ENCODE measurements at regions not wholly inside any gene's neighbourhood (a gene's known extent, or its start where the extent isn't known, plus 50 kb on each side); places are given as distances from the start of the nearest gene placed in this dataset.

- no peaks in the 10 kb centered on the region for H3K27me3 ChIP-seq (ENCODE audit: control insufficient read depth in 3 of 3, insufficient read depth in 3 of 3, low read length in 2 of 3)
- no peaks in the 10 kb centered on the region for H3K36me3 ChIP-seq (ENCODE audit: control insufficient read depth in 4 of 4, insufficient read depth in 4 of 4, low read length in 4 of 4)
- ATAC-seq (ENCODE audit: insufficient read depth, low FRiP score), result no peak
- no peaks in the 10 kb centered on the region for H3K4me1 ChIP-seq (ENCODE audit: control insufficient read depth in 5 of 5, insufficient read depth in 5 of 5, low read length in 5 of 5)
- no peak overlapping the region for H3K9ac ChIP-seq (ENCODE audit: insufficient read depth in 1 of 2, low read length in 2 of 2)
- no peak overlapping the region for H3K27ac ChIP-seq (ENCODE audit: low read depth in 1 of 2, low read length in 1 of 2)
- TF ChIP-seq CTCF (IDR thresholded peaks at IDR 0.05; ENCODE audit: control extremely low read depth, extremely low read depth), result no peak
- H3K9me3 ChIP-seq (ENCODE audit: control insufficient read depth in 4 of 4, insufficient read depth in 3 of 4, low read length in 3 of 4), result peaks cover 0 to 5% (median 0%) of the 10 kb centered on the region in 4 donors
- 56 to 72% methylated on average over 13 of the region's 13 CpGs for whole genome bisulfite sequencing, 2 donors
- no peak for DNase-seq
- no peak overlapping the region for H3K4me3 ChIP-seq
These were observed 549.7 kb downstream of the TCERG1L start for GRCh38 chr10:130761788-130762301.

- no peak for DNase-seq
- no peak for ATAC-seq (ENCODE audit: insufficient read depth, low FRiP score)
- TF ChIP-seq CTCF (IDR thresholded peaks at IDR 0.05; ENCODE audit: control extremely low read depth, extremely low read depth), result no peak
These were observed 549.0 kb downstream of the TCERG1L start for GRCh38 chr10:130762491-130762890.

GRCh38 chr10:130763071-130763470 is 548.5 kb downstream of the TCERG1L start:
- 85 to 88% methylated on average over 6 of the region's 6 CpGs for WGBS, 2 donors
- Histone ChIP-seq H3K4me3 (no peak overlapping the region), H3K27me3 (ENCODE audit: control insufficient read depth in 3 of 3, insufficient read depth in 3 of 3, low read length in 2 of 3) (no peaks in the 10 kb centered on the region), H3K9ac (ENCODE audit: insufficient read depth in 1 of 2, low read length in 2 of 2) (no peak overlapping the region), H3K9me3 (ENCODE audit: control insufficient read depth in 4 of 4, insufficient read depth in 3 of 4, low read length in 3 of 4) (peaks cover 0 to 14% (median 1%) of the 10 kb centered on the region in 4 donors), H3K4me1 (ENCODE audit: control insufficient read depth in 5 of 5, insufficient read depth in 5 of 5, low read length in 5 of 5) (no peaks in the 10 kb centered on the region), H3K36me3 (ENCODE audit: control insufficient read depth in 4 of 4, insufficient read depth in 4 of 4, low read length in 4 of 4) (no peaks in the 10 kb centered on the region), H3K27ac (ENCODE audit: low read depth in 1 of 2, low read length in 1 of 2) (no peak overlapping the region)
- DNase-seq (no peak), ATAC-seq (ENCODE audit: insufficient read depth, low FRiP score) (no peak)
- TF ChIP-seq CTCF (IDR thresholded peaks at IDR 0.05; ENCODE audit: control extremely low read depth, extremely low read depth), result no peak

More at GRCh38 chr10:130762491-130762890, 549.0 kb downstream of the TCERG1L start:
- Histone ChIP-seq H3K9ac (ENCODE audit: insufficient read depth in 1 of 2, low read length in 2 of 2) (no peak overlapping the region), H3K27me3 (ENCODE audit: control insufficient read depth in 3 of 3, insufficient read depth in 3 of 3, low read length in 2 of 3) (no peaks in the 10 kb centered on the region), H3K4me1 (ENCODE audit: control insufficient read depth in 5 of 5, insufficient read depth in 5 of 5, low read length in 5 of 5) (no peaks in the 10 kb centered on the region), H3K4me3 (no peak overlapping the region), H3K36me3 (ENCODE audit: control insufficient read depth in 4 of 4, insufficient read depth in 4 of 4, low read length in 4 of 4) (no peaks in the 10 kb centered on the region), H3K9me3 (ENCODE audit: control insufficient read depth in 4 of 4, insufficient read depth in 3 of 4, low read length in 3 of 4) (peaks cover 0 to 9% (median 0%) of the 10 kb centered on the region in 4 donors), H3K27ac (ENCODE audit: low read depth in 1 of 2, low read length in 1 of 2) (no peak overlapping the region)
- WGBS, 2 donors, result 69 to 79% methylated on average over 6 of the region's 6 CpGs

GRCh38 chr10:130763491-130763890 is 548.0 kb downstream of the TCERG1L start:
- ATAC-seq (ENCODE audit: insufficient read depth, low FRiP score) (no peak), DNase-seq (no peak)
- WGBS, 2 donors, result 62 to 79% methylated on average over 4 of the region's 4 CpGs

More at GRCh38 chr10:130763491-130763890, 548.0 kb downstream of the TCERG1L start:
- no peak for TF ChIP-seq CTCF (IDR thresholded peaks at IDR 0.05; ENCODE audit: control extremely low read depth, extremely low read depth)
- no peak overlapping the region for H3K9ac ChIP-seq (ENCODE audit: insufficient read depth in 1 of 2, low read length in 2 of 2)
- H3K27me3 ChIP-seq (ENCODE audit: control insufficient read depth in 3 of 3, insufficient read depth in 3 of 3, low read length in 2 of 3), result no peaks in the 10 kb centered on the region
- no peak overlapping the region for H3K27ac ChIP-seq (ENCODE audit: low read depth in 1 of 2, low read length in 1 of 2)
- H3K4me1 ChIP-seq (ENCODE audit: control insufficient read depth in 5 of 5, insufficient read depth in 5 of 5, low read length in 5 of 5), result no peaks in the 10 kb centered on the region
- H3K4me3 ChIP-seq, result no peak overlapping the region
- no peaks in the 10 kb centered on the region for H3K36me3 ChIP-seq (ENCODE audit: control insufficient read depth in 4 of 4, insufficient read depth in 4 of 4, low read length in 4 of 4)
- peaks cover 0 to 14% (median 1%) of the 10 kb centered on the region in 4 donors for H3K9me3 ChIP-seq (ENCODE audit: control insufficient read depth in 4 of 4, insufficient read depth in 3 of 4, low read length in 3 of 4)
